A549 (cell line): ENCODE measurements at regions not wholly inside any gene's neighbourhood (a gene's known extent, or its start where the extent isn't known, plus 50 kb on each side); places are given as distances from the start of the nearest gene placed in this dataset.

Experiments used
- ATAC-seq, 2 experiments: fragments of 200-7000 bp in 1 of 2; fragments of >200 bp in 1 of 2; cut with Nextera tagmentation in 1 of 2; cut with Tn5 transposase in 1 of 2; 3 replicates each; pipeline versions ENCODE4 v1.8.0 to v1.9.1; 2018 to 2020; ENCODE audit warnings: mild to moderate bottlenecking in 1 of 2, moderate library complexity in 1 of 2
- CTCF ChIA-PET: fragments of 300-600 bp; sonication (Branson Sonifier 250); formaldehyde crosslinking; extraction: SDS; loops from one replicate; lab custom pipeline; 2021; ENCODE audit warnings: antibody characterized with exemption, inconsistent platforms; lab: Yijun Ruan, JAX
- POLR2A ChIA-PET: fragments of 350-600 bp; formaldehyde crosslinking; extraction: SDS; loops from one replicate; lab custom pipeline; 2021; ENCODE audit warnings: antibody characterized with exemption, inconsistent platforms; lab: Yijun Ruan, JAX
- DNase-seq, 2 experiments: peaks; one replicate each; pipeline versions ENCODE4 v3.0.0 to v3.0.0-alpha.2; 2011 to 2016; ENCODE audit warnings: low read depth in 1 of 2, low spot score in 1 of 2
- FAIRE-seq: peaks from 2 replicates; lab custom pipeline; 2011; peaks lifted over from hg19 to GRCh38; lab: Jason Lieb, UNC
- H3K27ac ChIP-seq, 2 experiments: fragments of >200 bp; sonication (Bioruptor Twin); formaldehyde crosslinking; 3 replicates each; pipeline ENCODE4 v1.5.1; 2016 to 2017
- H3K4me1 ChIP-seq: fragments of >200 bp; sonication (Bioruptor Twin); formaldehyde crosslinking; 3 replicates; pipeline ENCODE4 v1.6.1; 2016
- H3K4me2 ChIP-seq: fragments of >200 bp; sonication (Bioruptor Twin); formaldehyde crosslinking; 3 replicates; pipeline ENCODE4 v1.6.1; 2016
- H3K4me3 ChIP-seq: fragments of >200 bp; sonication (Bioruptor Twin); formaldehyde crosslinking; 3 replicates; pipeline ENCODE4 v1.5.1; 2016
- H3K9me3 ChIP-seq: fragments of >200 bp; sonication (Bioruptor Twin); formaldehyde crosslinking; 3 replicates; pipeline ENCODE4 v1.6.1; 2016
- BHLHE40 ChIP-seq: IDR thresholded peaks from 2 replicates; pipeline ENCODE4 v1.6.1; 2012; ENCODE audit warnings: low read depth, low read length, inconsistent platforms
- CBX2 ChIP-seq: fragments of 200-600 bp; sonication (generic); IDR thresholded peaks from 2 replicates; pipeline ENCODE4 v1.6.1; 2016; ENCODE audit warnings: low read depth, mild to moderate bottlenecking, borderline replicate concordance
- CHD4 ChIP-seq: fragments of 200-600 bp; sonication (generic); IDR thresholded peaks from 2 replicates; pipeline ENCODE4 v1.6.1; 2016; ENCODE audit warnings: antibody characterized with exemption, mild to moderate bottlenecking, borderline replicate concordance
- EP300 ChIP-seq, 2 experiments: fragments of >200 bp; sonication (Bioruptor Twin); formaldehyde crosslinking; IDR thresholded peaks; 2 replicates in 1 of 2; 3 replicates in 1 of 2; pipeline ENCODE4 v1.6.1; 2016 to 2017
- FOSL2 ChIP-seq, 2 experiments: fragments of 450-650 bp in 1 of 2; fragments of >200 bp in 1 of 2; sonication (Bioruptor Twin) in 1 of 2; formaldehyde crosslinking; IDR thresholded peaks; 2 replicates each; pipeline versions ENCODE4 v1.5.0 to v1.6.1; 2016 to 2020; ENCODE audit warnings: mild to moderate bottlenecking in 1 of 2, moderate library complexity in 1 of 2
- HES2 ChIP-seq: fragments of >200 bp; sonication (Bioruptor Twin); formaldehyde crosslinking; IDR thresholded peaks from 2 replicates; pipeline ENCODE4 v1.6.1; 2016
- HEYL ChIP-seq: fragments of 250-450 bp; sonication (Bioruptor Pico); IDR thresholded peaks from 2 replicates; pipeline ENCODE4 v1.8.0; 2021; ENCODE audit warnings: mild to moderate bottlenecking, moderate library complexity
- HOXA7 ChIP-seq: fragments of 250-450 bp; sonication (Bioruptor Pico); IDR thresholded peaks from 2 replicates; pipeline ENCODE4 v1.5.0; 2020; ENCODE audit warnings: mild to moderate bottlenecking, moderate library complexity
- HOXB5 ChIP-seq: fragments of 250-450 bp; sonication (Bioruptor Pico); IDR thresholded peaks from 2 replicates; pipeline ENCODE4 v1.5.0; 2020; ENCODE audit warnings: mild to moderate bottlenecking, moderate library complexity
- JUN ChIP-seq, 2 experiments: fragments of >200 bp; sonication (Bioruptor Twin); formaldehyde crosslinking; IDR thresholded peaks; 2 replicates in 1 of 2; 3 replicates in 1 of 2; pipeline ENCODE4 v1.6.1; 2016 to 2017
- KDM1A ChIP-seq: fragments of 200-600 bp; sonication (generic); IDR thresholded peaks from 2 replicates; pipeline ENCODE4 v1.6.1; 2016; ENCODE audit warnings: low read depth, mild to moderate bottlenecking
- POLR2A ChIP-seq: IDR thresholded peaks from 2 replicates; pipeline ENCODE4 v1.6.1; 2012; ENCODE audit warnings: mild to moderate bottlenecking, low read length
- RAD21 ChIP-seq, 2 experiments: fragments of >200 bp in 1 of 2; sonication (Bioruptor Twin) in 1 of 2; formaldehyde crosslinking in 1 of 2; IDR thresholded peaks in 1 of 2; conservative IDR thresholded peaks in 1 of 2; 2 replicates in 1 of 2; 3 replicates in 1 of 2; pipeline ENCODE4 v1.6.1; 2012 to 2018; ENCODE audit warnings: inconsistent platforms in 1 of 2
- SMC3 ChIP-seq: fragments of >200 bp; sonication (Bioruptor Twin); formaldehyde crosslinking; IDR thresholded peaks from 3 replicates; pipeline ENCODE4 v1.6.1; 2018; ENCODE audit warnings: inconsistent platforms
- TFCP2L1 ChIP-seq: fragments of 250-450 bp; sonication (Bioruptor Pico); IDR thresholded peaks from 2 replicates; pipeline ENCODE4 v1.5.0; 2021; ENCODE audit warnings: mild to moderate bottlenecking
- ZC3H11A ChIP-seq: fragments of 450-650 bp; IDR thresholded peaks from 2 replicates; pipeline ENCODE4 v1.6.1; 2014; ENCODE audit warnings: antibody characterized with exemption, mild to moderate bottlenecking
- ZFP36 ChIP-seq: fragments of 450-650 bp; IDR thresholded peaks from 2 replicates; pipeline ENCODE4 v1.6.1; 2014; ENCODE audit warnings: borderline replicate concordance; ENCODE audit not compliant: partially characterized antibody
- ZSCAN20 ChIP-seq: fragments of 250-450 bp; sonication (Bioruptor Pico); IDR thresholded peaks from 2 replicates; pipeline ENCODE4 v1.8.0; 2022; ENCODE audit warnings: mild to moderate bottlenecking, moderate library complexity
- WGBS: methylation state at CpG from one replicate; pipeline ENCODE4 v1.1.6; 2017; ENCODE audit errors: missing lambda C conversion rate; 5-methylcytosine and 5-hydroxymethylcytosine counted together

- no peak overlapping the region for H3K27ac ChIP-seq
- FAIRE-seq, result no peak
- CTCF ChIA-PET, result interaction anchor here (1.1 kb wide), 1 partner anchor 9 kb away, joined by 4 read pairs; no protein-coding TSS in a partner anchor
- DNase-seq, result peak in 1 of 2 experiments; percentile 10
- H3K9me3 ChIP-seq, result no peaks in the 10 kb centered on the region
- POLR2A ChIA-PET, result no interaction called here
- no peak overlapping the region for H3K4me2 ChIP-seq
- no peaks in the 10 kb centered on the region for H3K4me1 ChIP-seq
- ATAC-seq, result peak in 1 of 2 experiments; percentile 69; a peak in 4 of 6 replicates
- TF ChIP-seq HOXB5 (CRISPR knock-in tag), result no peak
- peak in 1 of 2 experiments; percentile 26; a peak in 2 of 5 replicates for TF ChIP-seq RAD21 (conservative IDR thresholded peaks at IDR 0.05 in 1 of 2, IDR thresholded peaks at IDR 0.05 in 1 of 2)
- H3K4me3 ChIP-seq, result no peak overlapping the region
Observed at GRCh38 chr12:118840399-118840798, 140.9 kb upstream of the SRRM4 start.

DNA sequence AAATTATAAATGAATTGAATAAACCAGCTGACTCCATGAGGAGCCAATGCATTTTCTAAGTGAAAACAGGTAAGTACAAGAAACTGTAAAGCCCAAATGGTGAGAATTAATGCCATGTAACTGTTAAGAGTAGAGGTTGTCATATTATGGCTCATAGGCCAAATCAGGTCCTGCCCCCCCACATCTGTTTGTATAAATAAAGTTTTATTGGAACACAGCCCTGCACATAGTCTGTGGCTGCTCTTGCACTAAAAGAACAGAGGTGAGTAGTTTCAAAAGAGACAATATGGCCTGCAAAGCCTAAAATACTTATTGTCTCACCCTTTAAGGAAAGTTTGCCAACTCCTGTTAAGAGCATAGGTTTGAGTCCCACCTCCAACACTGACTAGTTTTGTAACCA is 140.5 kb upstream of the SRRM4 start:
- TF ChIP-seq CHD4, result no peak
- FAIRE-seq (no peak), DNase-seq (no peak), ATAC-seq (no peak)
- Histone ChIP-seq H3K4me3 (no peak overlapping the region), H3K4me1 (no peaks in the 10 kb centered on the region), H3K27ac (no peak overlapping the region), H3K9me3 (no peaks in the 10 kb centered on the region), H3K4me2 (no peak overlapping the region)
- CTCF ChIA-PET, result interaction anchor here (1.0 to 1.1 kb wide), 2 partner anchors 9 to 11 kb away, joined by 3 to 4 read pairs; no protein-coding TSS in a partner anchor
- POLR2A ChIA-PET, result no interaction called here

GRCh38 chr12:118841588-118841987 is 139.8 kb upstream of the SRRM4 start:
- DNase-seq, result no peak
- WGBS, result 3% methylated on average over 6 of the region's 6 CpGs
- Histone ChIP-seq H3K9me3 (no peaks in the 10 kb centered on the region), H3K4me3 (no peak overlapping the region), H3K4me2 (no peak overlapping the region), H3K27ac (no peak overlapping the region), H3K4me1 (no peaks in the 10 kb centered on the region)
- no peak for FAIRE-seq
- ATAC-seq, result no peak
- POLR2A ChIA-PET, result no interaction called here
- no peak for TF ChIP-seq EP300 (IDR thresholded peaks at IDR 0.05)
- CTCF ChIA-PET, result interaction anchor here (1.0 to 1.1 kb wide), 2 partner anchors 8 to 12 kb away, joined by 3 to 4 read pairs; no protein-coding TSS in a partner anchor

DNA sequence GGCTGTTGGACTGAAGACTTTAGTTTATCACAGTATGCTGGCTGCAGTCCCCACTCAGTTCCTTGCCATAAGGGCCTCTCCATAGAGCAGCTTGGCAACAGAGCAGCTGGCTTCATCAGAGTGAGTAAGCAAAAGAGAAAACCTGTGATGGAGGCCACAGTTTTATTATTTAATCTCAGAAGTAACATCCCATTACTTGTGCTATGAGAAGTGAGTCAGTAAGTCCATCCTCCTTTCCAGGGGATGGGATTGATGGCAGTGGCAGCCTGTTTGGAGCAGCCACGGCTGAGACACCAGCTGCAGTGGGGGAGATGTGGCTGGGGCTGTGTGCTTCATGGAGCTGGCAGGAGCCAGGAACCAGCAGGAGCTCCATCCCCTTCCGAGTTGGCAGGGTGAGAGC is 138.5 kb upstream of the SRRM4 start:
- WGBS, result 0% methylated on average over 2 of the region's 2 CpGs
- no peak overlapping the region for H3K4me2 ChIP-seq
- no peaks in the 10 kb centered on the region for H3K9me3 ChIP-seq
- H3K4me3 ChIP-seq, result no peak overlapping the region
- TF ChIP-seq CBX2, result no peak
- no peak for TF ChIP-seq EP300 (IDR thresholded peaks at IDR 0.05)
- TF ChIP-seq HES2, result no peak
- no peak for TF ChIP-seq POLR2A
- TF ChIP-seq ZSCAN20 (CRISPR knock-in tag), result no peak
- no peak for TF ChIP-seq TFCP2L1
- no peak for TF ChIP-seq ZFP36
- no peak for TF ChIP-seq BHLHE40
- TF ChIP-seq HEYL (CRISPR knock-in tag), result no peak
- H3K4me1 ChIP-seq, result no peaks in the 10 kb centered on the region
- ChIA-PET POLR2A (no interaction called here), CTCF (no interaction called here)
- FAIRE-seq (no peak), ATAC-seq (no peak), DNase-seq (no peak)
- no peak overlapping the region for H3K27ac ChIP-seq

DNA sequence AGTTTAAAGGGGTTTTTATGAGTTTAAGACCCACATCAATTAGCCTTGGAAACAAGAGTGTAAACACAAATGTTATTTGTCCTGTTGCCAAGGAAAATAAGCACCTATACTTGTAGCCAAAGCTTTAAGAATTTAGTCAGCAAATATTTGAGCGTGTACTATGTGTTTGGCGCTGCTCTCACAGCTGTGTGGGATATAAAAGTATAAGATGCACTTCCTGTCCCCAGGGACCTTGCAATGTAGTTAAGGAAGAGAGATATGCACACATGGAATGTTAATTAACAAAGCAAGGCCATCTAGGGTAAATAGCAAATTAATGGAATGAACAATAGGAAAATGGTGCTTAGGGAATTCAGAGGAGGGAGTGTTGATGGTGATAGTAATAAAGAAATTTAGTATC is 134.9 kb upstream of the SRRM4 start:
- ChIA-PET CTCF (no interaction called here), POLR2A (no interaction called here)
- ATAC-seq, result no peak
- no peaks in the 10 kb centered on the region for H3K9me3 ChIP-seq
- no peak overlapping the region for H3K27ac ChIP-seq
- no peak for FAIRE-seq
- no peaks in the 10 kb centered on the region for H3K4me1 ChIP-seq
- no peak for DNase-seq
- TF ChIP-seq ZSCAN20 (CRISPR knock-in tag) (no peak), FOSL2 (IDR thresholded peaks at IDR 0.05) (no peak), FOSL2 (CRISPR knock-in tag; IDR thresholded peaks at IDR 0.05) (no peak), HOXA7 (CRISPR knock-in tag) (no peak), SMC3 (no peak), KDM1A (no peak), JUN (IDR thresholded peaks at IDR 0.05) (no peak), ZC3H11A (no peak)
- H3K4me3 ChIP-seq, result no peak overlapping the region
- no peak overlapping the region for H3K4me2 ChIP-seq
- WGBS, result 0% methylated on average over 2 of the region's 2 CpGs
